ENCODE measurements at regions not wholly inside any gene's neighbourhood (a gene's known extent, or its start where the extent isn't known, plus 50 kb on each side); places are given as distances from the start of the nearest gene placed in this dataset.

DNA sequence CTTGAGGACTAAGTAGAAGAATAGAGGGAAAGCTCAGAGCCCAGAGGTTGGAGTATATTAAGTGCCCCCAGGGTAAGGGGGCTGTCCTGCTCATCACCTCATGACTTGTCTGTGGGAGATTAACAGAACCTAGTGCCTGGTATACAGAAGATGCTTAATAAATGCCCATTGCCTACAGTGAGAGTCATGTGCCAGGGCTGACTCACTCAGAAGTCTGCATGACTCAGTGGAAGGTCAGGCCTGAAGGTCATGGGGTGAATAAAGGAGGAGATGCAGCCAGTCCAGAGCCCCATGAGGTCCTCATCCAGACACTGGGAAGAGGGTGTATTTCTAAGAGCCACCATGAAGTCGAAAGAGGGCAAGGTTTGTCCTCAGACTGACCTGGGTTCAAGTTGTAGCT, 62.5 kb upstream of the TLE3 start:
- TF ChIP-seq, protein P1, sequence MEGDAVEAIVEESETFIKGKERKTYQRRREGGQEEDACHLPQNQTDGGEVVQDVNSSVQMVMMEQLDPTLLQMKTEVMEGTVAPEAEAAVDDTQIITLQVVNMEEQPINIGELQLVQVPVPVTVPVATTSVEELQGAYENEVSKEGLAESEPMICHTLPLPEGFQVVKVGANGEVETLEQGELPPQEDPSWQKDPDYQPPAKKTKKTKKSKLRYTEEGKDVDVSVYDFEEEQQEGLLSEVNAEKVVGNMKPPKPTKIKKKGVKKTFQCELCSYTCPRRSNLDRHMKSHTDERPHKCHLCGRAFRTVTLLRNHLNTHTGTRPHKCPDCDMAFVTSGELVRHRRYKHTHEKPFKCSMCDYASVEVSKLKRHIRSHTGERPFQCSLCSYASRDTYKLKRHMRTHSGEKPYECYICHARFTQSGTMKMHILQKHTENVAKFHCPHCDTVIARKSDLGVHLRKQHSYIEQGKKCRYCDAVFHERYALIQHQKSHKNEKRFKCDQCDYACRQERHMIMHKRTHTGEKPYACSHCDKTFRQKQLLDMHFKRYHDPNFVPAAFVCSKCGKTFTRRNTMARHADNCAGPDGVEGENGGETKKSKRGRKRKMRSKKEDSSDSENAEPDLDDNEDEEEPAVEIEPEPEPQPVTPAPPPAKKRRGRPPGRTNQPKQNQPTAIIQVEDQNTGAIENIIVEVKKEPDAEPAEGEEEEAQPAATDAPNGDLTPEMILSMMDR (IDR thresholded peaks at IDR 0.05) = no peak
- TF ChIP-seq EP300 (IDR thresholded peaks at IDR 0.05; ENCODE audit: low read depth) (no peak), POLR2AphosphoS5 (IDR thresholded peaks at IDR 0.05) (no peak), POLR2A (IDR thresholded peaks at IDR 0.05) (no peak)

All from transverse colon (tissue), 4 donors.